Karpas-422 (cell line): ENCODE measurements at regions not wholly inside any gene's neighbourhood (a gene's known extent, or its start where the extent isn't known, plus 50 kb on each side); places are given as distances from the start of the nearest gene placed in this dataset.
"Not testable (repeated sequence)": the region's sequence is repeated elsewhere in the genome, so short reads cannot be mapped to it uniquely, and the experiment has no call there.

Source experiments
- DNase-seq: peaks from one replicate; pipeline ENCODE4 v3.0.0-alpha.2; 2015
- H2AFZ ChIP-seq: fragments of 200-600 bp; sonication (generic); 2 replicates; pipeline ENCODE4 v1.6.1; 2014; ENCODE audit warnings: antibody characterized with exemption, low read length, mixed read lengths
- H3K27ac ChIP-seq: fragments of 200-600 bp; sonication (generic); 2 replicates; pipeline ENCODE4 v1.5.1; 2014; ENCODE audit warnings: mild to moderate bottlenecking, low read length, moderate library complexity
- H3K27me3 ChIP-seq: fragments of 200-600 bp; sonication (generic); 2 replicates; pipeline ENCODE4 v1.6.1; 2014; ENCODE audit warnings: low read length, mixed read lengths
- H3K36me3 ChIP-seq: fragments of 200-600 bp; sonication (generic); 2 replicates; pipeline ENCODE4 v1.6.1; 2014; ENCODE audit warnings: low read length, mixed read lengths; ENCODE audit not compliant: insufficient read depth
- H3K4me1 ChIP-seq: fragments of 200-600 bp; sonication (generic); 2 replicates; pipeline ENCODE4 v1.6.1; 2014; ENCODE audit warnings: mild to moderate bottlenecking, low read length, mixed read lengths
- H3K4me2 ChIP-seq: fragments of 200-600 bp; sonication (generic); 2 replicates; pipeline ENCODE4 v1.6.1; 2014; ENCODE audit warnings: low read length, low read depth, mild to moderate bottlenecking; ENCODE audit not compliant: poor library complexity, severe bottlenecking
- H3K4me3 ChIP-seq: fragments of 200-600 bp; sonication (generic); 2 replicates; pipeline ENCODE4 v1.5.1; 2014; ENCODE audit warnings: mild to moderate bottlenecking, antibody characterized with exemption, low read length, mixed read lengths
- H3K79me2 ChIP-seq: fragments of 200-600 bp; sonication (generic); 2 replicates; pipeline ENCODE4 v1.6.1; 2014; ENCODE audit warnings: mild to moderate bottlenecking, low read length, mixed read lengths
- H3K9ac ChIP-seq: fragments of 200-600 bp; sonication (generic); 2 replicates; pipeline ENCODE4 v1.6.0; 2014; ENCODE audit warnings: low read length
- H3K9me2 ChIP-seq: fragments of 200-600 bp; sonication (generic), shearing (Covaris generic); replicated peaks from 2 replicates; pipeline ENCODE4 v1.6.0; 2014; ENCODE audit warnings: mild to moderate bottlenecking, low read length, moderate library complexity; ENCODE audit not compliant: insufficient read depth
- H3K9me3 ChIP-seq: fragments of 300-700, 200-600 bp; sonication (generic); 2 replicates; pipeline ENCODE4 v1.6.1; 2014; ENCODE audit warnings: low read length, mixed read lengths
- H4K20me1 ChIP-seq: fragments of 200-600 bp; sonication (generic); 2 replicates; pipeline ENCODE4 v1.6.1; 2014; ENCODE audit warnings: mild to moderate bottlenecking, antibody characterized with exemption, low read length, low read depth; ENCODE audit not compliant: insufficient read depth

DNA sequence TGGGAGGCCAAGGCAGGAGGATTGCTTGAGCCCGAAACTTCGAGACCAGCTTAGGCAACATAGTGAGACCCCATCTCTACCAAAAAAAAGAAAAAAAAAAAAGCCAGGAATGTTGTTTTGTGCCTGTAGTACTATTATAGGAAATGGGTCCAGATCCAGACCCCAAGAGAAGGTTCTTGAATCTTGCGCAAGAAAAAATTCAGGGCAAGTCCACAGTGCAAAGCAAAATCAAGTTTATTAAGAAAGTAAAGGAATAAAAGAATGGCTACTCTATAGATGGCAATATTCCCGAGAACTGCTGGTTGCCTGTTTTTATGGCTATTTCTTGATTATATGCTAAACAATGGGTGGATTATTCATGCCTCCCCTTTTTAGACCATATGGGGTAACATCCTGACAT, 51.2 kb upstream of the RDX start:
- H3K4me1 ChIP-seq = no peaks in the 10 kb centered on the region
- no peak overlapping the region for H3K27ac ChIP-seq
- peaks cover 2% of the 10 kb centered on the region; the same call in 1 of the 2 replicates for H3K27me3 ChIP-seq
- H3K9ac ChIP-seq = no peak overlapping the region
- no peak overlapping the region for H2AFZ ChIP-seq
- no peaks in the 10 kb centered on the region for H3K36me3 ChIP-seq
- no peak overlapping the region for H3K4me2 ChIP-seq
- H3K9me2 ChIP-seq = no peaks in the 10 kb centered on the region
- no peaks in the 10 kb centered on the region for H3K79me2 ChIP-seq
- no peak for DNase-seq
- no peaks in the 10 kb centered on the region for H3K9me3 ChIP-seq
- no peaks in the 10 kb centered on the region for H4K20me1 ChIP-seq
- no peak overlapping the region for H3K4me3 ChIP-seq

DNA sequence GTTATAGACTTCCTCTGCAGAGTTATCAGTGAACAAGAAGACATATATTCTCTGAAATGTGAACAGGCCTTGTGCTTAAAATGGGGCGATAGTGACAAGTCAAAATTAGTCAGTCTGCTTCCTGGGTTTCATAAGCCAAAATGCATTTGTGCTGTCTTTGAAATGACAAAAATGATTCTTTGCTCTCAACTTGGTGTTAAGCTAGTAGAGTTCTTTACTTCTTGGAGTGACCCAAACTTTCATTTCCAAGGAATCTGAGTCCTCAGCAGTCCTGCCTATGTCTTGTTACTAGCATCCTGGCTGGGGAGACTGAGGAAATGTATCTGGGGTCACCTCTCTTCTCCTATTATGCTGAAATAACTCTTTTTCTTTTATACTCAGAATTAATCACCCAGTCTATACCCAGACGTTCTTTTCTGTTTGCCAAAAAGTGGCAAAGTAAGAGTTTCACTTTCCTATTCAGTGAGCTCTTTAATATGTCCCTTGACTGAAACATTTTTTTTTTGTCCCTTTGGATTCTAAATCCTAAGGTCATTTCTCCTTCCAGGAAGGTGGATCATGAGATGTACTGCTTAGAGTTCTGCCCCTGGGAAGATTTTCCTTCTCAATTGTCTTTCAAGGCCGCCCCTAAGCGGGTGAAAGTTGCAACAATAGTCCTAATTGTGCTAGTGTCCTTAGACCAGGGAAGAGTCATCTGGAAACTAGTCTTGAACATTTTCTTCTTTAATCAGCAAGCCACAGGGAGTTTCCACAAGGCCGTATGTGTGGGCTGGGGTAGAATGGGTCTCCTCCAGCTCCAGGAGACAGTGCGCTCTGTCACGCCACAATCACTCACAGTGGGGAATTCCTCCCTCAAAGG, 53.0 kb upstream of the RDX start:
- Histone ChIP-seq H3K4me3 (no peak overlapping the region), H3K4me2 (no peak overlapping the region)
- DNase-seq = no peak

DNA sequence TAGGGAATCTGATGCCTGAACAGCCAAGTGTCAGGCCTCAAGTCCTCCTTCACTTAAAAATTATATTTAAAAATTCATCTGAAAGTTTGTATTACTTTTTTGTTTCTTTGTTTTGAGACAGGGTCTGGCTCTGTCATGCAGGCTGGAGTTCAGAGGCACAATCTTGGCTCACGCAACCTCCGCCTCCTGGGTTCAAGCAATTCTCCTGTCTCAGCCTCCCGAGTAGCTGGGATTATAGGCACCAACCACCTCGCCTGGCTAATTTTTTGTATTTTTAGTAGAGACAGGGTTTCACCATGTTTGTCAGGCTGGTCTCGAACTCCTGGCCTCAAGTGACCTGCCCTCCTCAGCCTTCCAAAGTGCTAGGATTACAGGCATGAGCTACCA, 53.6 kb upstream of the RDX start:
- H3K27ac ChIP-seq, H3K4me3 ChIP-seq, H4K20me1 ChIP-seq, H3K36me3 ChIP-seq, H3K9ac ChIP-seq, H3K9me3 ChIP-seq, H3K9me2 ChIP-seq, H3K27me3 ChIP-seq, H3K79me2 ChIP-seq, DNase-seq, H3K4me2 ChIP-seq, H2AFZ ChIP-seq, H3K4me1 ChIP-seq: not testable (repeated sequence)

More for the DNA sequence above, 53.0 kb upstream of the RDX start:
- Histone ChIP-seq H4K20me1 (no peaks in the 10 kb centered on the region), H3K27ac (no peak overlapping the region), H2AFZ (no peak overlapping the region), H3K79me2 (no peaks in the 10 kb centered on the region), H3K4me1 (no peaks in the 10 kb centered on the region), H3K36me3 (no peaks in the 10 kb centered on the region), H3K9me3 (no peaks in the 10 kb centered on the region), H3K9me2 (no peaks in the 10 kb centered on the region), H3K9ac (no peak overlapping the region), H3K27me3 (peaks cover 2% of the 10 kb centered on the region; the same call in 1 of the 2 replicates)

DNA sequence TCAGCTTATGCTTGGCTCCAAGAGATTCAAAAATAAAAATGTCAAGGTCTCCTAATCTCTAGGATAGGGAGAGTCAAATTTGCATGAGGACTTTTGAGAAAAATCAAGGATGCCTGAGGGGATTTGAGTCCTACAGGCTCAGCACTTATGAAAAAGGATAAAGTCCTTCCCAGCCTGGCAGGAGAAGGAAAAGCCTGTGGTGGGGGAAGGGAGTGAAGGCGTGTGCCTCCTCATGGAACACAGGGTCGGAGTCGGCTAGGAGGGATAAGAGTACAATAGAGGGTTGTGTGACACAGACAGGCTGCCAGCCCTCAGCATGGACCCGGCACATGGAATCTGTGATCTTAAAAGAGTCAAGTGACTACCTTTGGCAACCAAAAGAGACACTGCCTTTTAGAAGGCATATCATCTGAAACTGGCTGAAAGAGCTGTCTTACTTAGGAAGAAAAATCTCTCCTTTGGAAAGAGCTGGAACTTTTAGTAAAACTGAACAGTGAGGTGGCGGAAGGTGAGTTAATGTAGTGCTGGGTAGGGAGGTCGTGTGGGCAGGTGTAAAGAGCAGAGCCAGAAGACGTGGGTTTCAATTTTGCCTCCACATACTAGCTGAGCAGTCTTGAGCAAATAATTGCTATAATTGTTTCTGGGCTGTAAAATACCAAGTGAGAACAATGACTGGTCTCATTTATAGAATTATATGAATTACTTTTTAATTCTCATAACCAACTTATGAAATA, 58.8 kb upstream of the RDX start:
- H3K9me2 ChIP-seq = no peaks in the 10 kb centered on the region
- H3K79me2 ChIP-seq = no peaks in the 10 kb centered on the region
- no peak for DNase-seq
- H2AFZ ChIP-seq = no peak overlapping the region
- H3K9me3 ChIP-seq = no peaks in the 10 kb centered on the region
- peaks cover 2% of the 10 kb centered on the region; the same call in 1 of the 2 replicates for H3K27me3 ChIP-seq
- H3K4me3 ChIP-seq = no peak overlapping the region
- H3K9ac ChIP-seq = no peak overlapping the region
- H4K20me1 ChIP-seq = no peaks in the 10 kb centered on the region
- no peaks in the 10 kb centered on the region for H3K36me3 ChIP-seq
- H3K4me1 ChIP-seq = no peaks in the 10 kb centered on the region
- no peak overlapping the region for H3K27ac ChIP-seq
- H3K4me2 ChIP-seq = no peak overlapping the region

DNA sequence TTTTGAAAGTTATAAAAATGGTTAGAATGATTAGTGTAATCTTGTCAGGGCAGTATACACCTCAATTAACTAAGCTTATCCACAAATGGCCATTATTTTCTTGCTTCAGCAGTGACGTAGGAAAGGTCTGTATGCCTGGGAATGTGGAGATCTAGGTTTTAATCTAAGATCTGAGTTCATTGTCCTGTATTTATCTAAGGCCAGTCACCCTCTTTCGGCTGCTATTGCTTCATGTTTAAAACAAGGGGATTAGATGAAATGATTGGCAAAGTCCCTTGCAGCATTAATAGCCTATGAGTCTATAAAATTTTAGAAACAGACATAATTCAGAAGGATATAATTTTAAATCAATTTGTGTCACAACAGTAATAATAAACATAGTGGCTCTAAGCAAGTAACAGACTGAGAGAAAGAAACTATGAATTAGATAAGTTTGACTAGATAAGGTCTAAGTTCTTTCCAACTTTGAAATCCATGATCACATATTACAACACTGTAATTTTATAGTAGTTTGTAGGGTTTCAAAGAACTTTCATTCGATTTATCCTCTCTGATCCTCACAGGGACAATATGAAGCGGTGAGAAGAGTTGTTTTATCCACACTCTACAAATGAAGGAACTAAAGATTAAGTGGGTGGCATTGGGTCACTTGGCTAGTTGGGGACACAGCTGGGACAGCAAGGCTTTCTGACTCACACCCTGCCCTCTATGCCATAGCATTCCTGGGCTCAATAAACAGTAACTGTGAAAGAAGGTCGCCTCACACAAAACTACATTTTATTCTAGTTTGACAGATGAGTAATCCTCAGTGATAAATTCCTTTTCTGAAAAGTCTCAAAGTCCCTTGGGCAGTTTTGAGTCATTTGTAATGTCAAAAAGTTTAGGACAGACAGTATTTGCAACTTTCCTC, 60.6 kb upstream of the RDX start:
- Histone ChIP-seq H3K27me3 (no peaks in the 10 kb centered on the region), H3K4me3 (no peak overlapping the region), H4K20me1 (no peaks in the 10 kb centered on the region), H3K79me2 (no peaks in the 10 kb centered on the region), H3K36me3 (no peaks in the 10 kb centered on the region), H3K4me2 (no peak overlapping the region), H3K9me3 (no peaks in the 10 kb centered on the region), H3K4me1 (no peaks in the 10 kb centered on the region), H3K9ac (no peak overlapping the region), H3K27ac (no peak overlapping the region), H2AFZ (no peak overlapping the region), H3K9me2 (no peaks in the 10 kb centered on the region)
- no peak for DNase-seq

DNA sequence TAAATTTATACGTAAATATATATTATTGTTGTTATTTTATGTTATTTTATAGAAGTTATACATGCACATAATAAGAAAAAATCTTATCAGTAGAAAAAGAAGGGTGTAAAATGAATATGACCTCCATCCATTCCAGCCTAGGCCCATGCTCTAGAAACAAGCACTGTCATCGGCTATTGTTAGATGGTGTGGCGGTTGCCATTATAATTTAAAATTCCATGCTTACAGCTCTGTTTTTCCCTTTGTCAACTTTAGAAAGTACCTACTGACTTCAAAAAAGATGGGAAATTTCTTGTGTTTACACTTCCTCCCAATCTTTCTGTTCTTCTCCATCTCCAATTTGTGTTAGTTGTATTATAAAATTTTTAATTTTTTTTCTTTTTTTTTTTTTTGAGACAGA, 61.9 kb upstream of the RDX start:
- no peak for DNase-seq
- H3K27ac ChIP-seq = no peak overlapping the region
- H3K9me3 ChIP-seq = no peaks in the 10 kb centered on the region
- no peaks in the 10 kb centered on the region for H3K36me3 ChIP-seq
- H3K9me2 ChIP-seq = no peaks in the 10 kb centered on the region
- H3K4me1 ChIP-seq = no peaks in the 10 kb centered on the region
- no peak overlapping the region for H3K9ac ChIP-seq
- no peaks in the 10 kb centered on the region for H4K20me1 ChIP-seq
- no peaks in the 10 kb centered on the region for H3K79me2 ChIP-seq
- no peak overlapping the region for H3K4me3 ChIP-seq
- H3K27me3 ChIP-seq = no peaks in the 10 kb centered on the region
- no peak overlapping the region for H3K4me2 ChIP-seq
- no peak overlapping the region for H2AFZ ChIP-seq

DNA sequence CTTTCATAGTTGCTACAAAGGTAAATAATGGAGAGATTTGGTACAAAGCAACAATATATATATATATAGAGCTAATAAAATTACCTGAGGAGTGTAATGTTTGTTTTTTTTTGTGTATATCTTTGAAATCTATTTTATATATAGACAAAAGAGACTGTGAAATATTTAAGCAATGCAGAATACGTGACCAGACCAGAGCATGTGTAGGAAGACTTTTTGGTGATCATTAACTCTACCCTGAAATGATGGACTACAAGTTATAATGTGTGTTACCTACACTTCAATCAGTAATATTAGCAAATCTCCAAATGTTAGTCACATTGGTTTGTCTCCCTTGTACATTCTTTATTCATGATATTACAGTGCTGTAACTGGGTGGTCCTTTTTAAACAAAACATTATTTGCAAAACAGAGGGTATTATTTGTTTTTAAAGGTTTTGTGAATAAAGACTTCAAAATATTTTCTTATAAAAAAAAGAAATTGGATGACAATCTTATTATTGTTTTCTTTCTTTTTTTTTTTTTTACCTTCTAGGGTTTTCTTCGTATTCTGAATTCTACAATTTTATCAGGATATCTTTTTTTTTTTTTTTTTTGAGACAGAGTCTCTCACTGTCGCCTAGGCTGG, 64.5 kb upstream of the RDX start:
- H3K27me3 ChIP-seq, H3K4me3 ChIP-seq, H3K9me2 ChIP-seq, H3K4me2 ChIP-seq, H3K9ac ChIP-seq, H3K79me2 ChIP-seq, H4K20me1 ChIP-seq, H3K4me1 ChIP-seq, H3K9me3 ChIP-seq, H2AFZ ChIP-seq, H3K36me3 ChIP-seq, H3K27ac ChIP-seq, DNase-seq: not testable (repeated sequence)
